Jurkat, Clone E6-1 (cell line): ENCODE measurements at regions not wholly inside any gene's neighbourhood (a gene's known extent, or its start where the extent isn't known, plus 50 kb on each side); places are given as distances from the start of the nearest gene placed in this dataset.

Experiments used
- DNase-seq: peaks from one replicate; pipeline ENCODE4 v3.0.0-alpha.2; 2011; ENCODE audit warnings: low read depth, low spot score
- H3K4me3 ChIP-seq: 2 replicates; pipeline ENCODE4 v1.5.1; 2011; ENCODE audit warnings: mild to moderate bottlenecking, low read length, control low read depth, moderate library complexity

DNA sequence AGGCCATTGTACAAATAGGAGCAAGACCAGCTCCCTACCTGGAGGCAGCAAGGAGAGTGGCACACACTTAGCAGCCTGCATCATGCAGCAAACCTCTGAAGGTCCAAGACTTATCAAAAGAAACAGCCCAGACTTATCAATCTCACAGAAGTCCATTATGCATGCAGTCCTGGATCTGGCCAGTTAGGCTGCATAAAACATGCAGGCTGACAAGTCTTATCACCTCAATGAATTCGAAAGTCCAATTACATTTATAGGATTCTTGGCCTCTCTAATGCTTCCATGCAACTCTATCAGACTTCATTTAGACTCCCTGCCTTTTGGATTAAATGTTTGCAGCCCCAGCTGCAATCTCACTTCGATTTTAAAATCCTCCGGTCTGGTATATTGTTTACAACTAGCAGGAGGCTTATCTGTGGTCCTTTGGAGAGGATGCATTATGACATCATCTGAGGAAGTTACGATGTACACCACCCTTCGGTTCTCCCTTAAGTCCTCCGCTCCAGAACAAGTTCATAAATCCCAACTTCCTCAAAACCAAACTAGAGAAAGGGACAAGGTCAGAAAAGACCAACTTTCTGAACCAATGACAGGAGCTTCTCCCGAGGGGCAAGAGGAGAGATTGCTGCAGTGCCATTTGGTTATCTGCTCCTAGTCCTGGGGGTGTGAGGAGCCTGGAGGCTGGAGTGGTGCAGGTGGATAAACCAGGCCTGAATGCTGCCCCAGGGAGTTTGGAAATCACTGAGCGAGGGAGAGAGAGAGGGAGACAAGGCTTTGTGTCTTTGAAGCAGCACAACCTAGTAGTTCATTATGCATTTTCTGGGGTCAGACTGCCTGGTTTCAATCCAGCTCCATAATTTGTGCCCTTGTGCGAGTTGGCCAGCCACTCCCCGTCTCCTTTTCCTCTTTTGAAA, 313.9 kb downstream of the TLE1 start:
- no peak for DNase-seq

GRCh38 chr9:81374459-81375186, 314.7 kb downstream of the TLE1 start:
- H3K4me3 ChIP-seq = no peak overlapping the region
- DNase-seq = no peak

More for the DNA sequence above, 313.9 kb downstream of the TLE1 start:
- H3K4me3 ChIP-seq = no peak overlapping the region

DNA sequence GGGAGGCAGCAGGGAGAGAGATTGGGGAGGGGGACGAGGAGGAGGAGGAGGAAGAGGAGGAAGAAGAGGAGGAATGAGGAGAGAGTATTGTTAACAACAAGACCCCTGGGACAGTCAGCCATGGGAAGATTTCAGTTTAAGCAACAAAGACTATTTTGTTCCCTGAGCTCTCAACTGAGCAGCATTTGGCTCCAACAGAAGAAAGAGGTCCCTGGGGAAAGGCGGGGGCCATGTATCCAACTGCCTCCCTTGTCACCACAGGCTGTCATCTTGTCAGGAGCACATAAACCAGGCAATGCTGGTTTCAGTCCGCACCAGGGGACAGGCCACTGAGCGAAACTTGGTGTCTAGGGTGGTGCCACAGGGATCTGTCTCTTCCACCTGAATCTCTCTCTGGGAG, 316.1 kb downstream of the TLE1 start:
- H3K4me3 ChIP-seq = no peak overlapping the region
- DNase-seq = no peak

DNA sequence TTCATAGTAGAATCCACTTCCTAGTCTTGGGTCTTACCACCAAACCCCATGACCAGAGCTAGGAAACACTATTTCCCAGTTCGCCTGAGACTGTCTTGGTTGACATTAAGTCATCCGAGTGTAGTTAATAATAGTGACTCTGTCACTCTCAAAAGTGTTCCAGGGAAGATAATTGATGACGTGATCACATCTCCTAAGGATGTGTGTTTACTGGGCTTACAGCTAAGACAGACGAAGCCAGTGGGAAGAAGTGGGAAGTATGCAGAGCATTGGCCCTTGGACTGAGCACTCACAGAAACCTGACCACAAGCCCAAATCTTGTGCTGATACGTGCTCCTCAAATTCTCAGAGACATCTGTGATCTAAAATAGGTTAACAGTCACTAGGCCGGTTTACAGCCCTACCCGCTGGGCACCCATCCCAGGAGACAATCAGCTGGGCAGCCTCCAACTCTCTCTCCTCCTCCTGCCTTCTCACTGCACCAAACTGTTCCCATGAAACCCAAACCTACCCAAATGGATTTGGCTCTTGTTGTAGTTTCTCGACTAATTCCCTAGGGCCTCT, 316.6 kb downstream of the TLE1 start:
- no peak overlapping the region for H3K4me3 ChIP-seq
- DNase-seq = no peak

DNA sequence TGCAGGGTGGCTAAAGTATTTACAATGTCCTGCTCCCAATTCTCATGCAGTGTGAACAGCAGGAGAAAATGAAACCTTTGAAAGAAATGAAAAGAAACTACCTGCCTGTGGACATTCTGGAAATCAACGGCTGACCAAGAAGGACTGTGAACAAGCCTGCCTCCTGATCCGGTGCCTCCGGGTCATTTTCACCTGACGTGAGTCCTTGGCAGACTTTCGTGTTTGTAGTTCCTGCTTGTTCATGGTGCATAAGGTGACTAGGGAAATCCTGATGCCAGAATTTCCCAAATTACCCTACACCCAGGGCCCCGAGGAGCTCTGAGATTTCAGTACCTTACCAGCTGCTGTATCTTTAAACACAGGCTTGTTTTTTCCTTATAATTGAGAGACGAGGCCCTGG, 317.5 kb downstream of the TLE1 start:
- H3K4me3 ChIP-seq = no peak overlapping the region
- no peak for DNase-seq

- DNase-seq = no peak
- H3K4me3 ChIP-seq = no peak overlapping the region
Observed at GRCh38 chr9:81370650-81371049, 318.7 kb downstream of the TLE1 start.

DNA sequence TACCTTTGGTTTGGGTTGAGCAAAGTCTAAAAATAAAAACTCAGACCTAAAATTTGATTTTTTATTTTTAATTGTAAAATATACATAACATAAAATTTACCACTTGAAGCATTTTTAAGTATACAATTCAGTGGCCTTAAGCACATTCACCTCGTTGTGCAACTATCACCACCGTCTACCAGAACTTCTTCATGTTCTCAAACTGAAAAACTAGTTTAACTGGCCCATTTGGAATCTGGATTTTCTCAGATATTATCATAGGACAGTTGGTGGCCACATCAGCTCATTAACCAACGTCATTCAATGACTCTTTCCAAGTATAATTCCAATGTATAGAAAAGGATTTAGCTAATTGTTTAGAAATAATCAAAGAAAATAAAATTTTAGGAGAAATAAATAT, 319.3 kb downstream of the TLE1 start:
- H3K4me3 ChIP-seq = no peak overlapping the region
- DNase-seq = no peak

DNA sequence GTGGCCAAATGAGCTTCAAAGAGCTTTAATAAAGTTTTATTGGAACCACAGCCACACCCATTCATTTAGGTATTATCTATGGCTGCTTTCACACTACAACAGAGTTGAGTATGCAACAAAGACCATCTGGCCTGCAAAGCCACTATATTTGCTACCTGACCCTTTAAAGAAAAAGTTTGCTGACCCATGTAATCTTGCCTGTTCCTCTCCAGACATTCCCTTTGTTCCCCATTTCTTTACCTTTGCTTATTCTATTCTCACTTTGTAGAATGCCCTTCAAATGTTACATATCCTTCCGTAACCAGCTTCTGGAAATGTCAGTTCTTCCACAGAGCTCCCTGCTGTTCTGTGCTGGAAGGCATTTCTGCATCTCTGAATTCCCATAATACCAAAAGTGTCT, 320.2 kb downstream of the TLE1 start:
- DNase-seq = no peak
- H3K4me3 ChIP-seq = no peak overlapping the region

DNA sequence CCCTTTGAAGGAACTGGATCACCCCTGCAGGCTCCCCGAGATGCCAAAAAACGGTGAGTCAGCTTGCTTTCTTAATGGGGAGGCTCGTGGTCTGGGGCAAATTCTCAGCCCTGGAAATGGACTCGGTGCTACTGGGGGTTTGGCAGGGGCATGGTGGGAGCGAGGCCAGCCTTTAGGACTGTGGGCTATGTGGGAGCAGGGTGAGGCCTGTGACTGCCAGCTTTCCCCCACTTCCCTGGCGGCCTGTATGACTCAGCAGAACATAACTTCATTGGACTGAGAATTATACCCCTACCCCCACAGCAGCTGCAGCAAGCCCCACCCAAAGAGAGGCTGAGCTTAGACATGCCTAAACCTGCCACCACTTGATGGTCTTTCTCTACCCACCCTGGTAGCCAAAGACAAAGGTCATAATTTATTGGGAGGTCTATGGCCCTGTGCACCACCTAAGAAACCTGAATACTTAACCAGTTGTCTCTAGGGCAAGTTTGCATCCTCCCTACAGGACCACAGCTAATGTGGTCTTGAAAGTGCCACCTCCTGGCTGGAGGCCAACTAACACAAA, 325.3 kb downstream of the TLE1 start:
- H3K4me3 ChIP-seq = no peak overlapping the region

GRCh38 chr9:81361296-81361695, 328.1 kb downstream of the TLE1 start:
- no peak for DNase-seq
- no peak overlapping the region for H3K4me3 ChIP-seq

More for the DNA sequence above, 325.3 kb downstream of the TLE1 start:
- no peak for DNase-seq

DNA sequence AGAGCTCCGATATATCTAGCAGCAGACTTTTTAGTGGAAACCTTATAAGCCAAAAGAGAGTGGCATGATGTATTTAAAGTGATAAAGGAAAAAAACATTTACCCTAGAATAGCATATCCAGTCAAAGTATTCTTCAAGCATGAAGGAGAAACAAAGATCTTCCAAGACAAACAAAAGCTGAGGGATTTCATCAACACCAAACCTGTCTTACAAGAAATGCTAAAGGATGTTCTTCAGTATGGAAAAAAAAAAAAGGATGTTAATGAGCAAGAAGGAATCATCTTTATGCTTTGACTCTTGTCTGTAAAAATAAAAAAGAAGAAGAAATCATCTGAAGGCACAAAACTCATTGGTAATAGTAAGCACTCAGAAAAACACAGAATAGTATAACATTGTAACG, 338.2 kb downstream of the TLE1 start:
- DNase-seq = no peak

DNA sequence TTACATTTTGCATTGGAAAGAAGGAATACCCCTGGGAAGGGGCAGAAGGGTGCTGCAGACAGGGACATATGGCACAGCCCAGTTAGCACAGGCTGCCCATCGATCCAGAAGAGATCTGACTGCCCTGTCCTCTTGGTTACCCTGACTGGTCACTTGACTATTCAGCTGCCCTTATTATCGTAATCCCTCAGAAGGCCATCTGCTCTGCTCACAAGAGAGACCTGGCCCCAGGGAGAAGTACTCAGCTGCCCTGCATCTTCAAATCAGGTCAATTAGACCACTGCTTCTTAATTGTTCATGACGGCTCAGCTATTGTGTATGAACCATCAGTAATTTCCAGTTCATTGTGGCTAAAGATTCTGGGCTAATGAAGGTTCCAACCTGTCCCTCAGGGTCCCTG, 345.0 kb downstream of the TLE1 start:
- DNase-seq = no peak
- H3K4me3 ChIP-seq = no peak overlapping the region

More for the DNA sequence above, 338.2 kb downstream of the TLE1 start:
- no peak overlapping the region for H3K4me3 ChIP-seq

DNA sequence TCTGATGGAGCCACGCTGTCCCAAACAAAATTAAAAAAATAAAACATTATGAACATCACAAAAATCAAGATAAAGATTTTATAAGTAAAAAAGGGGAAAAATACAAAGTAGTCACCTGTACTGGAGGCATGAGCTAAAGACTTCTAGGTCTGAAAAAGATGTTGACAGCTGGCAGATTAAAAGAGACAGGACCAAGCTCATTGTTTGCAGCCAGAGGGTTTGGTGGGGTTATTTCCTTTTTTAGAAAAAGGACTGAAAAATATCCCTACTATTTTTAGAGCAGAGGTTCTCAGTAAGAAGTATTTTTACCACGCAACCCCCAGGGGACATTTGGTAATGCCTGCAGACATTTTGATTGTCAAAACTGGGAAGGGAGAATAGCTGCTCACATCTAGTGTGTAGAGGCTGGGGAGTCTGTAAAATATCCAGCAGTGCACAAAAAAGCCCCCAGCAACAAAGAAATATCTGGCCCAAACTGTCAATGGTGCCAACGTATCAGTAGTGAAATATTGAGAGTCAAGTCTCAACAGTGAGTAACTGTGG, 353.4 kb downstream of the TLE1 start:
- no peak overlapping the region for H3K4me3 ChIP-seq
- no peak for DNase-seq

DNA sequence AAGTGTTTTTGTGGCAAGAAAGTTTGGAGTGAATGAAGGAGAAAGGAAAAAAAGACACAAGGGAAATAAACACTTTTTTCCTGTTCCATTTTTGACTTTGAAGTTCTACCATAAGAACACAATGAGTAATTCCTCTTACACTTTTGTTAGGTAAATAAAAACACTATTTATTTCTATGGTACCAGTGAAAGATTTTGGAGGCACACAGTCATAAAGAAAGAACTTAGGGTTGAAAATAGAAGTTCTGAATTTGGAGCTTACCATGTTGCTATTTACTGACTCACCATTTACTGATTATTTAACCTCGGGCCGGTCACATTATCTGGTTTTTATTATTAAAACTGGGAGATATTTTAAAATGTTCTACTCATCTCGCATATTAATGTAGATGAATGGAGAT, 367.8 kb downstream of the TLE1 start:
- DNase-seq = no peak
- no peak overlapping the region for H3K4me3 ChIP-seq

- no peak overlapping the region for H3K4me3 ChIP-seq
- DNase-seq = no peak
Observed at GRCh38 chr9:81320909-81321482, 368.4 kb downstream of the TLE1 start.

DNA sequence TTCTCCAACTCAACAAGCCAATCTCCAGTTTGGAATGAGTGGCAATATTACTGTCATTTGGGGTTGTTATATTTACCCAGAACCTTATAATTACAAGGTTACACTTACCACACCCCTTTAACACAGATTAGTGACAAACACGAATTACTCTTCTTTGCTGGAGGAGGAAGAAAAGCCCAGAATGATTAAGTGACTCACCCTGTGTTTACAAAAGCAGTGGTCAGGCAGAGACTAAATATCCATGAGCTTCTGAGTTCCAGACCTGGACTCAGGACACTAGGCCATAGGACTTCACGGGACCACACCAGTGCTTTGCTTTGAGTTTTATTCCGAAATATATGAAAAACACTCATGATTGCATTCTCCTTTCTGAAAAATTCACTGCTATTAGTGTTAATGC, 370.8 kb downstream of the TLE1 start:
- no peak overlapping the region for H3K4me3 ChIP-seq
- DNase-seq = no peak

DNA sequence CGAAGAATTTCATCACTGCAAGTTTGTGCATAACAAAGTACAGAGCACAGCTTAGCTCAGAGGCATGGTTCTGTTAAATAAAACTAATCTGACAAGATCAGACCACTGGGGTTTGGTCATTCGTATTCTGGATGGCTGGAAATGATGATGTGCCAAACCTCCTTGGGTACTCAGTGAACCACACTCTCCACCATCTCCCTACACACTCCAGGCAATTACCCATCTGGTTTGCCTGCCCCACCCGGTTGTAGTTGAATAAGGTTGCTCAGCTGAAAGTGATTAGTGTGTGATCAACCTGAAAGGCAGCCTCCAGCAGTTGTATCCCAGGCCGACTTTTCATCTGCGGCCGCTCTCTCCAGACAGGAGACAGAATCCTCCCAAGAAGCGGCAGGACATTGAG, 371.4 kb downstream of the TLE1 start:
- DNase-seq = no peak

GRCh38 chr9:81317223-81317622, 372.1 kb downstream of the TLE1 start:
- H3K4me3 ChIP-seq = no peak overlapping the region
- DNase-seq = peak; percentile 38

More for the DNA sequence above, 371.4 kb downstream of the TLE1 start:
- H3K4me3 ChIP-seq = no peak overlapping the region

- DNase-seq = no peak
- H3K4me3 ChIP-seq = no peak overlapping the region
Observed at GRCh38 chr9:81314490-81314889, 374.9 kb downstream of the TLE1 start.
